ENCODE measurements at regions not wholly inside any gene's neighbourhood (a gene's known extent, or its start where the extent isn't known, plus 50 kb on each side); places are given as distances from the start of the nearest gene placed in this dataset.

- Histone ChIP-seq H3K27me3 (ENCODE audit: control insufficient read depth, insufficient read depth, low read length) (no peaks in the 10 kb centered on the region), H3K9me3 (ENCODE audit: control insufficient read depth, low read depth, low read length) (no peaks in the 10 kb centered on the region), H3K36me3 (ENCODE audit: control insufficient read depth, insufficient read depth, low read length) (no peaks in the 10 kb centered on the region), H3K4me3 (ENCODE audit: low read length) (no peak overlapping the region), H3K4me1 (ENCODE audit: control insufficient read depth, insufficient read depth, low read length) (no peaks in the 10 kb centered on the region), H3K27ac (ENCODE audit: low read length) (no peak overlapping the region)
- WGBS (ENCODE audit: insufficient coverage, low lambda C conversion rate): no CpG with 5 or more reads among the region's 1 CpG
- no peak for DNase-seq
These were observed 296.9 kb upstream of the CYRIA start for GRCh38 chr2:16962505-16962904.

- no peaks in the 10 kb centered on the region for H3K36me3 ChIP-seq (ENCODE audit: control insufficient read depth, insufficient read depth, low read length)
- no peak for DNase-seq
- H3K27me3 ChIP-seq (ENCODE audit: control insufficient read depth, insufficient read depth, low read length): no peaks in the 10 kb centered on the region
- H3K27ac ChIP-seq (ENCODE audit: low read length): no peak overlapping the region
- WGBS (ENCODE audit: insufficient coverage, low lambda C conversion rate): 92% methylated on average over 2 of the region's 3 CpGs
- no peaks in the 10 kb centered on the region for H3K9me3 ChIP-seq (ENCODE audit: control insufficient read depth, low read depth, low read length)
- no peaks in the 10 kb centered on the region for H3K4me1 ChIP-seq (ENCODE audit: control insufficient read depth, insufficient read depth, low read length)
- no peak overlapping the region for H3K4me3 ChIP-seq (ENCODE audit: low read length)
These were observed 294.9 kb upstream of the CYRIA start for GRCh38 chr2:16960579-16960978.

GRCh38 chr2:16958266-16958665, 292.6 kb upstream of the CYRIA start:
- Histone ChIP-seq H3K4me3 (ENCODE audit: low read length) (no peak overlapping the region), H3K4me1 (ENCODE audit: control insufficient read depth, insufficient read depth, low read length) (no peaks in the 10 kb centered on the region), H3K9me3 (ENCODE audit: control insufficient read depth, low read depth, low read length) (no peaks in the 10 kb centered on the region), H3K27me3 (ENCODE audit: control insufficient read depth, insufficient read depth, low read length) (no peaks in the 10 kb centered on the region), H3K36me3 (ENCODE audit: control insufficient read depth, insufficient read depth, low read length) (no peaks in the 10 kb centered on the region), H3K27ac (ENCODE audit: low read length) (no peak overlapping the region)
- 84% methylated on average over 3 of the region's 4 CpGs for WGBS (ENCODE audit: insufficient coverage, low lambda C conversion rate)
- DNase-seq: no peak

GRCh38 chr2:16952805-16953204, 287.2 kb upstream of the CYRIA start:
- no CpG with 5 or more reads among the region's 1 CpG for WGBS (ENCODE audit: insufficient coverage, low lambda C conversion rate)
- no peak overlapping the region for H3K27ac ChIP-seq (ENCODE audit: low read length)
- no peaks in the 10 kb centered on the region for H3K4me1 ChIP-seq (ENCODE audit: control insufficient read depth, insufficient read depth, low read length)
- H3K4me3 ChIP-seq (ENCODE audit: low read length): no peak overlapping the region
- H3K27me3 ChIP-seq (ENCODE audit: control insufficient read depth, insufficient read depth, low read length): no peaks in the 10 kb centered on the region
- H3K9me3 ChIP-seq (ENCODE audit: control insufficient read depth, low read depth, low read length): no peaks in the 10 kb centered on the region
- no peak for DNase-seq
- no peaks in the 10 kb centered on the region for H3K36me3 ChIP-seq (ENCODE audit: control insufficient read depth, insufficient read depth, low read length)

GRCh38 chr2:16952368-16952767, 286.7 kb upstream of the CYRIA start:
- Histone ChIP-seq H3K4me1 (ENCODE audit: control insufficient read depth, insufficient read depth, low read length) (no peaks in the 10 kb centered on the region), H3K27ac (ENCODE audit: low read length) (no peak overlapping the region), H3K27me3 (ENCODE audit: control insufficient read depth, insufficient read depth, low read length) (no peaks in the 10 kb centered on the region), H3K9me3 (ENCODE audit: control insufficient read depth, low read depth, low read length) (no peaks in the 10 kb centered on the region), H3K4me3 (ENCODE audit: low read length) (no peak overlapping the region), H3K36me3 (ENCODE audit: control insufficient read depth, insufficient read depth, low read length) (no peaks in the 10 kb centered on the region)
- DNase-seq: no peak

GRCh38 chr2:16950436-16950835, 284.8 kb upstream of the CYRIA start:
- Histone ChIP-seq H3K4me1 (ENCODE audit: control insufficient read depth, insufficient read depth, low read length) (no peaks in the 10 kb centered on the region), H3K4me3 (ENCODE audit: low read length) (no peak overlapping the region), H3K27ac (ENCODE audit: low read length) (no peak overlapping the region), H3K9me3 (ENCODE audit: control insufficient read depth, low read depth, low read length) (no peaks in the 10 kb centered on the region), H3K27me3 (ENCODE audit: control insufficient read depth, insufficient read depth, low read length) (no peaks in the 10 kb centered on the region), H3K36me3 (ENCODE audit: control insufficient read depth, insufficient read depth, low read length) (no peaks in the 10 kb centered on the region)
- no peak for DNase-seq
- WGBS (ENCODE audit: insufficient coverage, low lambda C conversion rate): no CpG with 5 or more reads among the region's 2 CpGs

- no peaks in the 10 kb centered on the region for H3K27me3 ChIP-seq (ENCODE audit: control insufficient read depth, insufficient read depth, low read length)
- no peak overlapping the region for H3K27ac ChIP-seq (ENCODE audit: low read length)
- DNase-seq: no peak
- H3K4me1 ChIP-seq (ENCODE audit: control insufficient read depth, insufficient read depth, low read length): no peaks in the 10 kb centered on the region
- no peaks in the 10 kb centered on the region for H3K36me3 ChIP-seq (ENCODE audit: control insufficient read depth, insufficient read depth, low read length)
- H3K9me3 ChIP-seq (ENCODE audit: control insufficient read depth, low read depth, low read length): no peaks in the 10 kb centered on the region
- no peak overlapping the region for H3K4me3 ChIP-seq (ENCODE audit: low read length)
These were observed 283.1 kb upstream of the CYRIA start for GRCh38 chr2:16948710-16949109.

- no peaks in the 10 kb centered on the region for H3K27me3 ChIP-seq (ENCODE audit: control insufficient read depth, insufficient read depth, low read length)
- no peaks in the 10 kb centered on the region for H3K9me3 ChIP-seq (ENCODE audit: control insufficient read depth, low read depth, low read length)
- H3K4me3 ChIP-seq (ENCODE audit: low read length): no peak overlapping the region
- no peaks in the 10 kb centered on the region for H3K36me3 ChIP-seq (ENCODE audit: control insufficient read depth, insufficient read depth, low read length)
- WGBS (ENCODE audit: insufficient coverage, low lambda C conversion rate): no CpG with 5 or more reads among the region's 5 CpGs
- H3K27ac ChIP-seq (ENCODE audit: low read length): no peak overlapping the region
- H3K4me1 ChIP-seq (ENCODE audit: control insufficient read depth, insufficient read depth, low read length): no peaks in the 10 kb centered on the region
- no peak for DNase-seq
These were observed 282.4 kb upstream of the CYRIA start for GRCh38 chr2:16948053-16948452.

- no peaks in the 10 kb centered on the region for H3K4me1 ChIP-seq (ENCODE audit: control insufficient read depth, insufficient read depth, low read length)
- H3K27me3 ChIP-seq (ENCODE audit: control insufficient read depth, insufficient read depth, low read length): no peaks in the 10 kb centered on the region
- no peaks in the 10 kb centered on the region for H3K9me3 ChIP-seq (ENCODE audit: control insufficient read depth, low read depth, low read length)
- H3K4me3 ChIP-seq (ENCODE audit: low read length): no peak overlapping the region
- no peak for DNase-seq
- H3K36me3 ChIP-seq (ENCODE audit: control insufficient read depth, insufficient read depth, low read length): no peaks in the 10 kb centered on the region
- H3K27ac ChIP-seq (ENCODE audit: low read length): no peak overlapping the region
- WGBS (ENCODE audit: insufficient coverage, low lambda C conversion rate): no CpG with 5 or more reads among the region's 4 CpGs
These were observed 277.8 kb upstream of the CYRIA start for GRCh38 chr2:16943279-16943958.

GRCh38 chr2:16940214-16940613, 274.6 kb upstream of the CYRIA start:
- Histone ChIP-seq H3K36me3 (ENCODE audit: control insufficient read depth, insufficient read depth, low read length) (no peaks in the 10 kb centered on the region), H3K4me3 (ENCODE audit: low read length) (no peak overlapping the region), H3K27ac (ENCODE audit: low read length) (no peak overlapping the region), H3K27me3 (ENCODE audit: control insufficient read depth, insufficient read depth, low read length) (no peaks in the 10 kb centered on the region), H3K4me1 (ENCODE audit: control insufficient read depth, insufficient read depth, low read length) (no peaks in the 10 kb centered on the region), H3K9me3 (ENCODE audit: control insufficient read depth, low read depth, low read length) (no peaks in the 10 kb centered on the region)
- no peak for DNase-seq
- no CpG with 5 or more reads among the region's 1 CpG for WGBS (ENCODE audit: insufficient coverage, low lambda C conversion rate)

- Histone ChIP-seq H3K4me3 (ENCODE audit: low read length) (no peak overlapping the region), H3K36me3 (ENCODE audit: control insufficient read depth, insufficient read depth, low read length) (no peaks in the 10 kb centered on the region), H3K4me1 (ENCODE audit: control insufficient read depth, insufficient read depth, low read length) (no peaks in the 10 kb centered on the region), H3K9me3 (ENCODE audit: control insufficient read depth, low read depth, low read length) (no peaks in the 10 kb centered on the region), H3K27ac (ENCODE audit: low read length) (no peak overlapping the region), H3K27me3 (ENCODE audit: control insufficient read depth, insufficient read depth, low read length) (no peaks in the 10 kb centered on the region)
- 100% methylated on average over 1 of the region's 1 CpG for WGBS (ENCODE audit: insufficient coverage, low lambda C conversion rate)
- no peak for DNase-seq
These were observed 274.1 kb upstream of the CYRIA start for GRCh38 chr2:16939771-16940170.

All from large intestine (tissue), 3 donors.